Karpas-422 (cell line): ENCODE measurements at regions not wholly inside any gene's neighbourhood (a gene's known extent, or its start where the extent isn't known, plus 50 kb on each side); places are given as distances from the start of the nearest gene placed in this dataset.

Source experiments
- DNase-seq: peaks from one replicate; pipeline ENCODE4 v3.0.0-alpha.2; 2015
- H2AFZ ChIP-seq: fragments of 200-600 bp; sonication (generic); 2 replicates; pipeline ENCODE4 v1.6.1; 2014; ENCODE audit warnings: antibody characterized with exemption, low read length, mixed read lengths
- H3K27ac ChIP-seq: fragments of 200-600 bp; sonication (generic); 2 replicates; pipeline ENCODE4 v1.5.1; 2014; ENCODE audit warnings: mild to moderate bottlenecking, low read length, moderate library complexity
- H3K27me3 ChIP-seq: fragments of 200-600 bp; sonication (generic); 2 replicates; pipeline ENCODE4 v1.6.1; 2014; ENCODE audit warnings: low read length, mixed read lengths
- H3K36me3 ChIP-seq: fragments of 200-600 bp; sonication (generic); 2 replicates; pipeline ENCODE4 v1.6.1; 2014; ENCODE audit warnings: low read length, mixed read lengths; ENCODE audit not compliant: insufficient read depth
- H3K4me1 ChIP-seq: fragments of 200-600 bp; sonication (generic); 2 replicates; pipeline ENCODE4 v1.6.1; 2014; ENCODE audit warnings: mild to moderate bottlenecking, low read length, mixed read lengths
- H3K4me2 ChIP-seq: fragments of 200-600 bp; sonication (generic); 2 replicates; pipeline ENCODE4 v1.6.1; 2014; ENCODE audit warnings: low read length, low read depth, mild to moderate bottlenecking; ENCODE audit not compliant: poor library complexity, severe bottlenecking
- H3K4me3 ChIP-seq: fragments of 200-600 bp; sonication (generic); 2 replicates; pipeline ENCODE4 v1.5.1; 2014; ENCODE audit warnings: mild to moderate bottlenecking, antibody characterized with exemption, low read length, mixed read lengths
- H3K79me2 ChIP-seq: fragments of 200-600 bp; sonication (generic); 2 replicates; pipeline ENCODE4 v1.6.1; 2014; ENCODE audit warnings: mild to moderate bottlenecking, low read length, mixed read lengths
- H3K9ac ChIP-seq: fragments of 200-600 bp; sonication (generic); 2 replicates; pipeline ENCODE4 v1.6.0; 2014; ENCODE audit warnings: low read length
- H3K9me2 ChIP-seq: fragments of 200-600 bp; sonication (generic), shearing (Covaris generic); replicated peaks from 2 replicates; pipeline ENCODE4 v1.6.0; 2014; ENCODE audit warnings: mild to moderate bottlenecking, low read length, moderate library complexity; ENCODE audit not compliant: insufficient read depth
- H3K9me3 ChIP-seq: fragments of 300-700, 200-600 bp; sonication (generic); 2 replicates; pipeline ENCODE4 v1.6.1; 2014; ENCODE audit warnings: low read length, mixed read lengths
- H4K20me1 ChIP-seq: fragments of 200-600 bp; sonication (generic); 2 replicates; pipeline ENCODE4 v1.6.1; 2014; ENCODE audit warnings: mild to moderate bottlenecking, antibody characterized with exemption, low read length, low read depth; ENCODE audit not compliant: insufficient read depth

DNA sequence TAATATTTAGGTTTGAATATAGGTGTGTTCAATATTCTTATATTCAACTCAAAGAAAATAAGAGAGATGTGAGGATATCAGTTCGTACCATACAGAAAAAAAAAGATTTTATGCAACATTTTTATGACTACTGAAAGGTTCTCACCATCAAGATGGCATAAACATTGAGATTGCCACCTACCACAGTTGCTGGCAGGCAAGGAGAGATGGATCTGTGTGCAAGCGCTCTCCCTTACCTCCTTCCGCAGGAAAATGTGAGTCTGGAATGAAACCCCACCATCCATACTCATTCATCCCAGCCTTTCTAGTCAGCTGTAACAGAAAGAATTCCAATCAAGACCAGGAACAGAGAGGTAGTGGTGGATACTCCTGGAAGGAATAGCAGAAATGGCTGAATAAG lies 376.9 kb downstream of the PPP3CA start:
- Histone ChIP-seq H3K9me2 (no peaks in the 10 kb centered on the region), H3K27ac (no peak overlapping the region), H3K4me1 (no peaks in the 10 kb centered on the region), H3K4me2 (no peak overlapping the region), H4K20me1 (no peaks in the 10 kb centered on the region), H3K9ac (no peak overlapping the region), H3K27me3 (no peaks in the 10 kb centered on the region), H2AFZ (no peak overlapping the region), H3K4me3 (no peak overlapping the region), H3K36me3 (no peaks in the 10 kb centered on the region), H3K9me3 (no peaks in the 10 kb centered on the region), H3K79me2 (no peaks in the 10 kb centered on the region)
- no peak for DNase-seq

DNA sequence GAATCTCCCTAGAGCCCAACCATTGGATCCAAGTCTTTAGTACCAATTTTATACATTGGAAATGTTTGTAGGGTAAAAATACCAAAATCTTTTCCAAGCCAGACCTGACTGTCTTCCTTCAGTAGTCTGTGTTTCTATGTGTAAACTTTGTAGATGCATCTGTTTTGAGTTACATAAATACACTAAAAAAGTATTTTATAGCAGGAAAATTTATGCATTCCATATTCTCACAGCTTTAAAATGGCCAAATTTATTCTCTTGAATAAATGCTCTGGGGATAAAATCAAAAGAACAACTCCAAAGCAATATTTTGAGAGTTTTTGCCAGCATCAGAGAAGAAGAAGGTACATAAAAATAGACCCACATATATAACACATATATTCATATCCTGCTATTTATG lies 377.4 kb downstream of the PPP3CA start:
- no peak for DNase-seq
- no peaks in the 10 kb centered on the region for H3K27me3 ChIP-seq
- no peaks in the 10 kb centered on the region for H3K36me3 ChIP-seq
- H3K79me2 ChIP-seq = no peaks in the 10 kb centered on the region
- H3K4me1 ChIP-seq = no peaks in the 10 kb centered on the region
- no peak overlapping the region for H3K4me2 ChIP-seq
- H3K9me3 ChIP-seq = no peaks in the 10 kb centered on the region
- no peak overlapping the region for H3K4me3 ChIP-seq
- no peaks in the 10 kb centered on the region for H4K20me1 ChIP-seq
- no peak overlapping the region for H2AFZ ChIP-seq
- H3K9me2 ChIP-seq = no peaks in the 10 kb centered on the region
- H3K9ac ChIP-seq = no peak overlapping the region
- H3K27ac ChIP-seq = no peak overlapping the region

DNA sequence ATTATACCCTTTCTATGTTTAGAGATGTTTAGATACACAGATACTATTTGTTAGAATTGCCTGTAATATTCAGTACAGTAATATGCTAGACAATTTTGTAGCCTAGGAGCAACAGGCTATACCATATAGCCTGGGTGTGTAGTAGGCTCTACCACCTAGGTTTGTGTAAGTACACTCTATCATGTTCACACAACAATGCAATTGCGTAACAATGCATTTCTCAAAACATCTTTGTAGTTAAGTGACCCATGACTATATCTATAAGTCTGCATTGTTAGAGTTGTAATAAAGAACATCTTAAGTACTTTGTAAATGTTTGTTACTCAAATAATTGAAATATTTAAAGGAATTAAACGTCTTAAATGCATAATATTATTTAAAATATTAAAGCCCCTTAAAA lies 379.3 kb downstream of the PPP3CA start:
- no peak overlapping the region for H3K4me2 ChIP-seq
- no peaks in the 10 kb centered on the region for H3K36me3 ChIP-seq
- no peak overlapping the region for H3K27ac ChIP-seq
- H3K27me3 ChIP-seq = no peaks in the 10 kb centered on the region
- no peaks in the 10 kb centered on the region for H3K4me1 ChIP-seq
- no peaks in the 10 kb centered on the region for H3K79me2 ChIP-seq
- H2AFZ ChIP-seq = no peak overlapping the region
- no peaks in the 10 kb centered on the region for H3K9me3 ChIP-seq
- no peak for DNase-seq
- no peak overlapping the region for H3K4me3 ChIP-seq
- no peaks in the 10 kb centered on the region for H4K20me1 ChIP-seq
- H3K9ac ChIP-seq = no peak overlapping the region
- H3K9me2 ChIP-seq = no peaks in the 10 kb centered on the region

DNA sequence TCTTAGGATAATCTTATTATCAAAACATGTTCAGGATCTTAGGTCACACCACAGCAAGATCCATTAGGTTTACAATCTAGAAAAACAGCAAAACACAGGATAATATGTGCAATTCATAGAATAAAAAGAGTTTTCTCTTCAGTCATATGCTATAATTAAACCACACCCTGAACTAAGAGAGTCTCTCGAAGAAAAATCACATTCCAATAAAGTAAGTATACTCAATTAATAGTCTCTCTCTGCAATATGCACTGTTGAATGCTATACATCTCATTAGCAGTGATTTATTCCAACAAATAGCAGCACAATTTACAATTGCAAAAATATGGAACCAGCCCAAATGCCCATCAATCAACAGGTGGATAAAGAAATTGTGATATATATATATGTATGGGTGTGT lies 383.7 kb downstream of the PPP3CA start:
- Histone ChIP-seq H4K20me1 (no peaks in the 10 kb centered on the region), H3K36me3 (no peaks in the 10 kb centered on the region), H3K9me2 (no peaks in the 10 kb centered on the region), H3K4me2 (no peak overlapping the region), H3K27ac (no peak overlapping the region), H3K79me2 (no peaks in the 10 kb centered on the region), H3K9me3 (no peaks in the 10 kb centered on the region), H3K4me1 (no peaks in the 10 kb centered on the region), H3K9ac (no peak overlapping the region), H3K27me3 (no peaks in the 10 kb centered on the region), H2AFZ (no peak overlapping the region), H3K4me3 (no peak overlapping the region)
- no peak for DNase-seq

DNA sequence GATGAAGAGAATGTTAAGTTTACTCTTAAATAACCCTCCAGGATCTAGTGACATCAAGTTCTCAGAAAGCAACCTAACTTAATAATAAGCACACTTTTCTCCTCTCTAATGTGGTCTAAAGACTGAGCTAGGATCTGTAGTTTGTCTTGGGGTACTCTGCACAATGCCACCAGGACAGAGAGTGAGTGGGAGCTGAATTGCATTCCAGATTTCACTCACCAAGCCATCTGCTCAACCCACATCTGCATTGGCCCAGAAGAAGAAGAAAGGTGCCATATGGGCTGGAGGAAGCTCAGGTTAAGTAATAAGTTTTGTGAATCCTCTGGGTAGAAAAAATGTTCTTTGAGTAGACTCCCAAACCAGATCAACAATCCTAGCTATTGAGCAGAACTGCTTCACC lies 384.6 kb downstream of the PPP3CA start:
- no peak for DNase-seq
- Histone ChIP-seq H3K36me3 (no peaks in the 10 kb centered on the region), H3K27ac (no peak overlapping the region), H2AFZ (no peak overlapping the region), H3K27me3 (no peaks in the 10 kb centered on the region), H3K9ac (no peak overlapping the region), H3K4me1 (no peaks in the 10 kb centered on the region), H3K9me3 (no peaks in the 10 kb centered on the region), H3K4me3 (no peak overlapping the region), H3K9me2 (no peaks in the 10 kb centered on the region), H3K79me2 (no peaks in the 10 kb centered on the region), H3K4me2 (no peak overlapping the region), H4K20me1 (no peaks in the 10 kb centered on the region)

DNA sequence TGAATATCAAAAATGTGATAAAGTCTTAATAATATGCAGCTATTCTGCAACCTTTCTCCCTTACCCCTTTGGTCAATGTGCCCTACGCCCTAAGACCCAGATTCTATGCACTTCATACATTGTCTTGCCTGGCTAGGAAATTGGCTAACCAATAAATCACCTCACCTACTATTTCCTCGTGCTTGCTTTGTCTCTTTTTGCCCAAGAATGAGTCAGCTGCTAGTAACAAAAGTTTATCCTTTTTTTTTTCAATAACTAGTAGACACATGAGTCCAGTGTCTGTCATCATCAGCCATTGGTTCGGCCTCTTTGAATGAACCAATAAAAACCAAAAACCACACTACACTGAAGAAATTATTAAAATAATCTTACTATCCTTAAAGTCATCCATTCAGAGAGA lies 387.1 kb downstream of the PPP3CA start:
- Histone ChIP-seq H3K36me3 (no peaks in the 10 kb centered on the region), H3K27ac (no peak overlapping the region), H3K4me2 (no peak overlapping the region), H3K4me3 (no peak overlapping the region), H3K79me2 (no peaks in the 10 kb centered on the region), H3K27me3 (no peaks in the 10 kb centered on the region), H3K9me2 (no peaks in the 10 kb centered on the region), H3K9me3 (no peaks in the 10 kb centered on the region), H2AFZ (no peak overlapping the region), H3K4me1 (no peaks in the 10 kb centered on the region), H4K20me1 (no peaks in the 10 kb centered on the region), H3K9ac (no peak overlapping the region)
- no peak for DNase-seq

DNA sequence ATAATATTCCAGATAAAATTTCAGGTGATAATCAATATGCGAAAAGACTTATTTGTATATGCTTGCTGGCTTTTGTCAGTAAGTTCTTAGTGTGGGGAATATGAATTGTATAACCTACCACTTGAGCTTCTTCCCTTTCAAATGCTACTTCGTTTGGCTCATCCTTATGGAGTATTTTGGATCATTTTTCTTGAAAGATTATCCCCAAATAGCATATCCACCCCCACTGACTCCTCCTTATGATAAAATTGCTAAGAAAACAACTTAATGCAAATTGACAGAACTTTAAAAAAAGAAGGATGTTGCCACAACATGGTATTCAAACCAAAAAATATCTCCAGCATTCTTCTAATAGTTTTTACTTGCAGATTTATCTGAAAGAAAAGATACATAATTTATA lies 393.3 kb downstream of the PPP3CA start:
- Histone ChIP-seq H3K79me2 (no peaks in the 10 kb centered on the region), H4K20me1 (no peaks in the 10 kb centered on the region), H3K27ac (no peak overlapping the region), H3K9me2 (no peaks in the 10 kb centered on the region), H3K36me3 (no peaks in the 10 kb centered on the region), H3K4me3 (no peak overlapping the region), H3K4me2 (no peak overlapping the region), H3K4me1 (no peaks in the 10 kb centered on the region), H3K9ac (no peak overlapping the region), H3K27me3 (no peaks in the 10 kb centered on the region), H3K9me3 (no peaks in the 10 kb centered on the region), H2AFZ (no peak overlapping the region)
- no peak for DNase-seq

DNA sequence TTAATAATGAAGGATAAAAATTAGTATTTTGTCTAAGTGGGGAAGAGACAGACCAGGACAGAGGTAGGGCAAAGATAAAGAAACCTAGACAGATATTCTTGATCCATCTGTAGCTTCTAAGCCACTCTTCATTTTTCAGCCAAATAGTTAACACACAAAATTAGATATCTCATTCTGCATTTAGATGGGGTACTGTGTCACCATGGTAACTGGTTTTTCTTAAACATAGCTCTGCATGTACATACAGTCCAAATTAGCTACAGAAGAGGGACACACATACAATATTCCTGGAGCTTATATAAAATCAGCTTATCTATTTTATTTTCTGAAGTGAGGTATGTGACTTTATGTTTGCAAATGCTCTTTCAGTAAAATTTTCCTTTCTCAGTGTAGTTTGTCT lies 393.7 kb downstream of the PPP3CA start:
- Histone ChIP-seq H4K20me1 (no peaks in the 10 kb centered on the region), H3K4me2 (no peak overlapping the region), H3K4me3 (no peak overlapping the region), H3K27ac (no peak overlapping the region), H3K27me3 (no peaks in the 10 kb centered on the region), H3K9me2 (no peaks in the 10 kb centered on the region), H2AFZ (no peak overlapping the region), H3K4me1 (no peaks in the 10 kb centered on the region), H3K9me3 (no peaks in the 10 kb centered on the region), H3K79me2 (no peaks in the 10 kb centered on the region), H3K9ac (no peak overlapping the region), H3K36me3 (no peaks in the 10 kb centered on the region)
- no peak for DNase-seq

DNA sequence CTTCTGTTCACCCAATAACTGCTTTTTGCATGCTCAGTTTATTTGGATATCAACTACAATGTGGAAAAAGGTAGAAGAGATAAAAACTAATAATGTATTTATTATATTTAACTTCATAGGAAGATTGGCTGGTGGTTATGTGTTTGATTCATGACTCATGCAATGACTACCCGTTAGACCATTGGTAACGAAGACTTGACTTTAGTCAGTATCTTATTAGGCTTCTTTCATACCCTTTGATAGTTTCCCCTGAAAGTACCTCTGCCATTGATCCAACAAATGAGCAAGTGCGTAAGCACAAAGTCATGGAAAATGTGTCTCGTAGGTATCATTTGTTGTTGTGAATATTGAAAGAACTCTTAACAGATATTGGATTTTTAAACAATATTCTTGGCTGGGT lies 394.7 kb downstream of the PPP3CA start:
- H3K4me3 ChIP-seq = no peak overlapping the region
- H2AFZ ChIP-seq = no peak overlapping the region
- no peaks in the 10 kb centered on the region for H4K20me1 ChIP-seq
- no peaks in the 10 kb centered on the region for H3K36me3 ChIP-seq
- DNase-seq = no peak
- H3K4me1 ChIP-seq = no peaks in the 10 kb centered on the region
- no peaks in the 10 kb centered on the region for H3K79me2 ChIP-seq
- H3K4me2 ChIP-seq = no peak overlapping the region
- H3K27ac ChIP-seq = no peak overlapping the region
- no peaks in the 10 kb centered on the region for H3K9me3 ChIP-seq
- no peaks in the 10 kb centered on the region for H3K27me3 ChIP-seq
- H3K9me2 ChIP-seq = no peaks in the 10 kb centered on the region
- no peak overlapping the region for H3K9ac ChIP-seq
